DOHH2 (cell line): ENCODE measurements at regions not wholly inside any gene's neighbourhood (a gene's known extent, or its start where the extent isn't known, plus 50 kb on each side); places are given as distances from the start of the nearest gene placed in this dataset.

Experiments used
- H3F3A ChIP-seq: fragments of 200-600 bp; sonication (generic), shearing (Covaris generic); 2 replicates; pipeline ENCODE4 v1.6.0; 2016; ENCODE audit warnings: antibody characterized with exemption, mild to moderate bottlenecking; ENCODE audit not compliant: control insufficient read depth, insufficient read depth
- H3K27ac ChIP-seq: fragments of 200-600 bp; sonication (generic); 2 replicates; pipeline ENCODE4 v1.5.1; 2014; ENCODE audit warnings: low read depth, mild to moderate bottlenecking, low read length, moderate library complexity
- H3K27me3 ChIP-seq: fragments of 200-600 bp; sonication (generic); 2 replicates; pipeline ENCODE4 v1.6.1; 2014; ENCODE audit warnings: mild to moderate bottlenecking, low read length, mixed read lengths; ENCODE audit not compliant: control insufficient read depth
- H3K36me3 ChIP-seq: fragments of 200-600 bp; sonication (generic); 2 replicates; pipeline ENCODE4 v1.6.1; 2014; ENCODE audit warnings: mild to moderate bottlenecking, low read length, moderate library complexity, mixed read lengths; ENCODE audit not compliant: control insufficient read depth
- H3K4me1 ChIP-seq: fragments of 200-600 bp; sonication (generic); 2 replicates; pipeline ENCODE4 v1.6.1; 2014; ENCODE audit warnings: mild to moderate bottlenecking, low read length, mixed read lengths; ENCODE audit not compliant: control insufficient read depth
- H3K4me2 ChIP-seq: fragments of 200-600 bp; sonication (generic); 2 replicates; pipeline ENCODE4 v1.6.0; 2014; ENCODE audit warnings: mild to moderate bottlenecking, low read length, moderate library complexity
- H3K4me3 ChIP-seq: fragments of 200-600 bp; sonication (generic); 2 replicates; pipeline ENCODE4 v1.5.1; 2014; ENCODE audit warnings: mild to moderate bottlenecking, low read length, mixed read lengths
- H3K79me2 ChIP-seq: fragments of 200-600 bp; sonication (generic); 2 replicates; pipeline ENCODE4 v1.6.1; 2014; ENCODE audit warnings: mild to moderate bottlenecking, low read length, mixed read lengths; ENCODE audit not compliant: control insufficient read depth
- H3K9me2 ChIP-seq: fragments of 200-600 bp; sonication (generic); replicated peaks from 2 replicates; pipeline ENCODE4 v1.6.1; 2014; ENCODE audit warnings: mild to moderate bottlenecking, low read length, mixed read lengths; ENCODE audit not compliant: control insufficient read depth
- H3K9me3 ChIP-seq: fragments of 200-600 bp; sonication (generic); 2 replicates; pipeline ENCODE4 v1.6.1; 2014; ENCODE audit warnings: antibody characterized with exemption, low read length, mixed read lengths; ENCODE audit not compliant: control insufficient read depth, insufficient read depth
- H4K20me1 ChIP-seq: fragments of 200-600 bp; sonication (generic); 2 replicates; pipeline ENCODE4 v1.6.0; 2014; ENCODE audit warnings: low read depth, mild to moderate bottlenecking, antibody characterized with exemption, low read length, moderate library complexity; ENCODE audit not compliant: control insufficient read depth, insufficient read depth
- CTCF ChIP-seq: fragments of 200-600 bp; sonication (generic); IDR thresholded peaks from one replicate; pipeline ENCODE4 v1.5.1; 2014; ENCODE audit warnings: antibody characterized with exemption, mild to moderate bottlenecking, low read depth, low read length; ENCODE audit not compliant: poor library complexity, severe bottlenecking
- EZH2phosphoT487 ChIP-seq: fragments of 200-600 bp; sonication (generic); IDR thresholded peaks from 2 replicates; pipeline ENCODE4 v1.6.1; 2017; ENCODE audit warnings: borderline replicate concordance, mild to moderate bottlenecking, antibody characterized with exemption, low read length, moderate library complexity, mixed read lengths

- Histone ChIP-seq H4K20me1 (no peaks in the 10 kb centered on the region), H3F3A (no peaks in the 10 kb centered on the region), H3K4me2 (no peak overlapping the region), H3K4me3 (no peak overlapping the region), H3K9me2 (no peaks in the 10 kb centered on the region), H3K79me2 (no peaks in the 10 kb centered on the region), H3K9me3 (no peaks in the 10 kb centered on the region), H3K36me3 (no peaks in the 10 kb centered on the region), H3K4me1 (no peaks in the 10 kb centered on the region), H3K27me3 (no peaks in the 10 kb centered on the region), H3K27ac (no peak overlapping the region)
- TF ChIP-seq CTCF (no peak), EZH2phosphoT487 (no peak)
Measured at GRCh38 chr7:46530081-46530750, 609.1 kb upstream of the IGFBP3 start.

GRCh38 chr7:46527360-46527759 is 606.3 kb upstream of the IGFBP3 start:
- H3F3A ChIP-seq, result no peaks in the 10 kb centered on the region
- no peaks in the 10 kb centered on the region for H3K27me3 ChIP-seq
- H3K4me3 ChIP-seq, result no peak overlapping the region
- no peak overlapping the region for H3K27ac ChIP-seq
- H3K4me1 ChIP-seq, result no peaks in the 10 kb centered on the region
- H3K9me2 ChIP-seq, result no peaks in the 10 kb centered on the region
- H3K36me3 ChIP-seq, result no peaks in the 10 kb centered on the region
- TF ChIP-seq EZH2phosphoT487, result no peak
- no peak for TF ChIP-seq CTCF
- no peaks in the 10 kb centered on the region for H3K9me3 ChIP-seq
- H4K20me1 ChIP-seq, result no peaks in the 10 kb centered on the region
- H3K79me2 ChIP-seq, result no peaks in the 10 kb centered on the region
- no peak overlapping the region for H3K4me2 ChIP-seq

GRCh38 chr7:46525876-46526275 is 604.8 kb upstream of the IGFBP3 start:
- Histone ChIP-seq H3K36me3 (no peaks in the 10 kb centered on the region), H3K9me3 (no peaks in the 10 kb centered on the region), H3K4me2 (no peak overlapping the region), H4K20me1 (no peaks in the 10 kb centered on the region), H3K27me3 (no peaks in the 10 kb centered on the region), H3K27ac (no peak overlapping the region), H3K79me2 (no peaks in the 10 kb centered on the region), H3K4me3 (no peak overlapping the region), H3K4me1 (no peaks in the 10 kb centered on the region), H3F3A (no peaks in the 10 kb centered on the region), H3K9me2 (no peaks in the 10 kb centered on the region)
- TF ChIP-seq CTCF (no peak), EZH2phosphoT487 (no peak)
